Muscle of leg (tissue), 3 donors: ENCODE measurements at regions not wholly inside any gene's neighbourhood (a gene's known extent, or its start where the extent isn't known, plus 50 kb on each side); places are given as distances from the start of the nearest gene placed in this dataset.
"Not testable (repeated sequence)": the region's sequence is repeated elsewhere in the genome, so short reads cannot be mapped to it uniquely, and the experiment has no call there.

ENCODE experiments used
- DNase-seq: peaks from one replicate; pipeline ENCODE4 v3.0.0; 2013
- H3K27ac ChIP-seq: one replicate; pipeline ENCODE4 v1.5.1; 2013; ENCODE audit warnings: mild to moderate bottlenecking, low read length, control low read depth
- H3K27me3 ChIP-seq: one replicate; pipeline ENCODE4 v1.6.1; 2013; ENCODE audit warnings: low read length; ENCODE audit not compliant: control insufficient read depth, insufficient read depth
- H3K36me3 ChIP-seq: one replicate; pipeline ENCODE4 v1.6.1; 2013; ENCODE audit warnings: low read length; ENCODE audit not compliant: control insufficient read depth, insufficient read depth
- H3K4me1 ChIP-seq: one replicate; pipeline ENCODE4 v1.6.1; 2013; ENCODE audit warnings: low read length; ENCODE audit not compliant: control insufficient read depth, insufficient read depth
- H3K4me3 ChIP-seq: one replicate; pipeline ENCODE4 v1.5.1; 2013; ENCODE audit warnings: low read length, control low read depth
- H3K9me3 ChIP-seq: replicated peaks from 2 replicates; pipeline ENCODE4 v1.6.1; 2013; ENCODE audit warnings: low read depth, low read length; ENCODE audit not compliant: control insufficient read depth
- WGBS: methylation state at CpG from one replicate; pipeline ENCODE4 v1.1.5; 2013; ENCODE audit warnings: missing lambda C conversion rate; ENCODE audit not compliant: insufficient coverage; 5-methylcytosine and 5-hydroxymethylcytosine counted together

DNA sequence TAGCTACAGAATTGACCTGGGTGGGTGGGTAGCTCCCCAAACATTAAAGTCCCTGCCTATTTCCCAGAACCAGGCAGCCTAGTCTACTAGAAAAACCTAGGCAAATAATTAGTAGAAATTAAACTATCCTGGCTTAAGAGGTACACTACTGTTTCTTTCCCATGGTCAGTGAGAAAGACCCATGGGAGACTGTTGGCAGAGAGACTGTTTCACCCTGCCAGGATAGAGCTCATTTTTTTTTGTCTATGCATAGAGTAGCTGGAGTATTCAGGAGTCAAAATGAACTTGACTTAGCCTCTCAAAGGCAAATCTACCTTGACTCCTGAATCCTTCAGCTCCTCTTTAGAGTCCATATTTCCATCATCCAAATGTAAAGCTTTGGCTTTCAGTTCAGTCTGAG, 107.0 kb upstream of the AR start:
- Histone ChIP-seq H3K9me3 (no peaks in the 10 kb centered on the region), H3K27me3 (no peaks in the 10 kb centered on the region), H3K36me3 (no peaks in the 10 kb centered on the region), H3K27ac (no peak overlapping the region), H3K4me1 (no peaks in the 10 kb centered on the region), H3K4me3 (no peak overlapping the region)
- DNase-seq = peak; percentile 26

GRCh38 chrX:67437821-67438220, 106.0 kb upstream of the AR start:
- WGBS = 78% methylated on average over 1 of the region's 3 CpGs
- no peak for DNase-seq
- H3K36me3 ChIP-seq = no peaks in the 10 kb centered on the region
- no peaks in the 10 kb centered on the region for H3K4me1 ChIP-seq
- H3K4me3 ChIP-seq = no peak overlapping the region
- no peaks in the 10 kb centered on the region for H3K9me3 ChIP-seq
- no peaks in the 10 kb centered on the region for H3K27me3 ChIP-seq
- no peak overlapping the region for H3K27ac ChIP-seq

- not testable (repeated sequence) for H3K4me1 ChIP-seq
Measured at GRCh38 chrX:67475259-67475658, 68.6 kb upstream of the AR start.

GRCh38 chrX:67480789-67481188, 63.0 kb upstream of the AR start:
- Histone ChIP-seq H3K27ac (no peak overlapping the region), H3K9me3 (no peaks in the 10 kb centered on the region), H3K36me3 (no peaks in the 10 kb centered on the region), H3K4me3 (no peak overlapping the region), H3K4me1 (no peaks in the 10 kb centered on the region), H3K27me3 (no peaks in the 10 kb centered on the region)
- no peak for DNase-seq
- WGBS = no CpG with 5 or more reads among the region's 3 CpGs

More at GRCh38 chrX:67475259-67475658, 68.6 kb upstream of the AR start:
- DNase-seq, H3K9me3 ChIP-seq, H3K27ac ChIP-seq, H3K36me3 ChIP-seq, H3K27me3 ChIP-seq, H3K4me3 ChIP-seq: not testable (repeated sequence)
- no CpG with 5 or more reads among the region's 3 CpGs for WGBS
